HG03342 (cell line): ENCODE measurements at regions not wholly inside any gene's neighbourhood (a gene's known extent, or its start where the extent isn't known, plus 50 kb on each side); places are given as distances from the start of the nearest gene placed in this dataset.

ENCODE experiments used
- ATAC-seq: cut with Tn5 transposase; IDR thresholded peaks from one replicate; pipeline ENCODE4 v1.9.1; 2021; ENCODE audit warnings: mild to moderate bottlenecking, moderate library complexity; ENCODE audit not compliant: unreplicated experiment

DNA sequence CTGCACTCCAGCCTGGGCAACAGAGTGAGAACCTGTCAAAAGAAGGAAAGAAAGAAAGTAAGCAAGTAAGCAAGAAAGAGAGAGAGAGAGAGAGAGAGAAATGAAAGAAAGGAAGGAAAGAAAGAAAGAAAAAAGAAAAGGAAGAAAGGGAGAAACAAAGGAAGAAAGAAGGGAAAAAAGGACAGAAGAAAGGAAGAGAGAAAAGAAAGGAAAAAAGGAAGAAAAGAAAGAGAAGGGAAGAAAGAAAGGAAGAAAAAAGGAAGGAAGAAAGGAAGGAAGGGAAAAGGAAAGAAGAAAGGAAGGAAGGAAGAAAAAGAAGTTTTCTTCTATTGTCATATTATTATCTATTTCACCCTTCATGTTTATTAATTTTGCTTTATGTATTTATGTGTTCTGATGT lies 251.1 kb upstream of the CD180 start:
- ATAC-seq: no peak

- ATAC-seq: no peak
These were observed 241.6 kb upstream of the CD180 start for GRCh38 chr5:67437905-67438845.

GRCh38 chr5:67435032-67435431 lies 238.4 kb upstream of the CD180 start:
- ATAC-seq: no peak

DNA sequence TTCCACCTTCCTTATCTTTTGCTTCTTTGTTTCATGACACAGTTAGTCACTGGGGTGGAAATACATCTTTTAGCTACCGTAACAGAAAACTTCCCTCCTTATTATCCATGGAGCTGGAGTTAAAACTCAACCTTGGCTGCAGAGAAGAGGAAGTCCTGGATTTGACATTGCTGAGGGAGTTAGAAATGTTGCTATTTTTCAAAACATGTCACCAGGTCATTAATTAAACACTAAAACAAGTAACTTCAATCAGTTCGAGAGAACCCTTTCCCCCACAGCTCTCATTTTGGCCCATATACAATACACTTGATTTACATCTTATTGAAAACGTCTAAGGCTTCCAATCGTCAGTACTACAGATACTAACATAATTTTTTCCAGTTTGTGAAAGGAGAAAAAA lies 237.9 kb upstream of the CD180 start:
- no peak for ATAC-seq

GRCh38 chr5:67432606-67433005 lies 236.0 kb upstream of the CD180 start:
- ATAC-seq: no peak

DNA sequence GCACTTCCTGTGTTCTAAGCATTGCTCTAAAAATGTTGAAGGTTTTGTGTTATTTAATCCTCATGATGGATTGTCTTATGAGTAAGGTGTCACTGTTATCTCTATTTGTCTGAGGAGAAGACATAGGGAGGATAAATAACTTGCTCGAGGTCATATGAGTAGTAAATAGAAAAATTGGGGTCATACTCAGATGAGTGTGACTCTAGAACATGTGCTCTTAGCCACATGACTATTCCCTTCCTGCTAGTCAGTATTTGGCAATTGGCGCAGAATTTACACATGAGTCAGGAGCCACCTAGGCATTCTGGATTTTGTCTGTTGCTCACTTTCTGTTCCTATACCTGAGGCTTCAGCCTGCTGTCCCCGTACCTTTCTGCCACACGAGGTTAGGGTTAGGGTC lies 234.6 kb upstream of the CD180 start:
- no peak for ATAC-seq

GRCh38 chr5:67427850-67428298 lies 231.3 kb upstream of the CD180 start:
- no peak for ATAC-seq

DNA sequence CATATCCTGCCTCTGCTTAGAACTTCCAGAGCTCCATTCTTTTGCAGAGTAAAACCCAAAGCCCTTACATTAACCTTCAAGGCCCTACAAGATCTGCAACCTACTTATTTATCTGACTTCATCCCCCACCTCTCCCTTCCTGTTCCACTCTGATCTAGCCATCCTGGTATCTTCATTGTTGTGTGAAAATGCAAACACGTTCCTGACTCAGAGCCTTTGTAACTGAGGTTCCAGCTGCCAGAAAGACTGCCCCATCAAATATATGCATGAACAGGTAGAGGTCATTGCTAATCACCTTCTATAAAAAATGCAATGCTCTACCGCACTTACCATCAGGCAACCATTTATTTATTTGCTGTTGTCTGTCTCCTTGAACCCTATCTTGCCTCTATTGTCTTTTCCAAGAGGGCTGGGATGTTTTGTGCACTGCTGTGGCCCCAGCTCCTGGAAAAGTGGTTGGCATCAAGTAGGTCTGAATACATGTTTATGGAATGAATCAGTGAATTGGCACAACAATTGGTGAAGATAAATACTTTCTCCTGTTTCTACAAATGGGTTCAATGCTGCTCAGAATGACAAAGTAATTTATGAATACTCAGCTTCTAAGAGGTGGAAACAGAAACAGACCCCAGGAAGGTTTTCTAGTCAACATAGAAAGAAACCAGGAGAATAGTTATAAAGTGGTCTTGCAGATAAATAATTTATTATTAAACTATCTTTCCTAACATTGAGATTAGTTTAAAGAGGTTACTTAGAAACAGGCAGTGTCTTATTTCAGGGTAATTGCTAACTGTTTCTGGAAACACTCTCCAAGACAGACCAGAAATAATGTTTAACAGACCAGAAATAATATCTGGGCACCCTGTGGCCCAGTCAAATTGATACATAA lies 230.6 kb upstream of the CD180 start:
- no peak for ATAC-seq

DNA sequence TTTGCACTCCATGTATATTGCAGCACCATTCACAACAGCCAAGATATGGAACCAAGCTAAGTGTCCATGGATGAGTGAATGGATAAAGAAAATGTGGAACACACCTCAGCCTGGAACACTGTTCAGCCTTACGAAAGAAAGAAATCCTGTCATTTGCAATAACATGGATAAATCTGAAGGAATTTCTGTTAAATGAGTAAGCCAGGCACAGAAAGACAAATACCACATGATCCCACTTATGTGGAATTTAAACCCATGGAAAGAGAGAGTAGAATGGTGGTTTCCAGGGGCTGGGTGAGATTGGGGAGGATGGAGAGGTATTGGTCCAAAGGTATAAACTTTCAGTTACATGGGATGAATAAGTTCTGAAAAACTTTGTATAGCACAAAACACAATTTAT lies 228.9 kb upstream of the CD180 start:
- ATAC-seq: no peak

DNA sequence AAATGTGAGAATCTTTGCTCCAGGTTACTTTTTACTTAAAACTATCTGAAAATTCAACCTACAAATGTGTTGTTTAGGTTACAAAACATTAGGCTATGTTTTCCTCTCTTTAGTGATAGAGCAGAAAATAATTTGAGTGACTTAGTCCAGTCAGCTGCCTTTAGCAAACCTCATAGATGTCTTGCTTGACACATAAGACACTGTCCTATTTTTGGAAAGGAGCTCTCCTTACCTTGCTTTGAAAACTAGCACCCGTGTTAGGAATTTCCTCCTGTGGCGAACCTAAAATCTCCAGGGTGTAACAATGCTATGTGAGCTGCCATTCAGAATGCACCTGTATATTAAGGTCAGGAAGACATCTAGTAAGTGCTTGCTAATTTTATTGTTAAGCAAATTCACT lies 221.2 kb upstream of the CD180 start:
- no peak for ATAC-seq

DNA sequence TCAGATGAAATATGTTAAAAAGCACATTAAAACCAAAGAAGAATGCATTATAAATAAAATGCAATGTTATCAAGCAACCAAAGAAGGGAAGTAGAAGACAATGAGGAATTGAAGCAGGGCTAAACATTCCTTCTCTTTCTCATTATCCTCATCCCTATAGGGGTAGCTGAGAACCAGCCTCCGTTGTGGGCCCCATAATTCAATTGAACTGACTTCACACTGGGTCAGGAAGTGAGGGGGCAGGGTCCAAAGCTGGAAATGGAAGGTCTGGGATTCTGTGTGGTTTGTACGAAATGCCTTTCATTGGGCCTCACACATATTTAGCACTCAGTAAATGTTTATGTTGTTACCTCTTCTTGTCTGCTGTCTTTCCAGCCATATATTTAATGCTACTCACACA lies 220.4 kb upstream of the CD180 start:
- ATAC-seq: no peak

GRCh38 chr5:67416133-67416937 lies 219.7 kb upstream of the CD180 start:
- no peak for ATAC-seq

DNA sequence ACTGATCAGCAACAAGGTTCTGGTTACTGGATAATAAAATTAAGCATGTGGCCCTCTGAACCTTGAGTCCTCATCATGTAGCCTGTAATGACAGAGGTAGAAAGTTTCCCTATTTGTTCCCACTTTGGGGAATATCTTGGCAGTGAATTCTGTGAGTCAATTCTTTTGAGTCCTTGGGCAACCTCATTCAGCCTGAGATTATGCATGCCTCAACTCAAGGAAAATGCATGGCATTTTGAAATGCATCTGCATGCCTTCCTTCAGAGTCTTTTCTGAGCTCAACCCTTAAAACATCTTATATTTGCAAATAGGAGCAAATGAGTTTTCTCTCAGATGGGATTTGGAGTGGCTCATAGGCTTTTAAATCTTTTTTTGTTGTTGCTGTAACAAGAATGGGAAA lies 218.1 kb upstream of the CD180 start:
- no peak for ATAC-seq

- no peak for ATAC-seq
These were observed 217.1 kb upstream of the CD180 start for GRCh38 chr5:67413721-67414120.

DNA sequence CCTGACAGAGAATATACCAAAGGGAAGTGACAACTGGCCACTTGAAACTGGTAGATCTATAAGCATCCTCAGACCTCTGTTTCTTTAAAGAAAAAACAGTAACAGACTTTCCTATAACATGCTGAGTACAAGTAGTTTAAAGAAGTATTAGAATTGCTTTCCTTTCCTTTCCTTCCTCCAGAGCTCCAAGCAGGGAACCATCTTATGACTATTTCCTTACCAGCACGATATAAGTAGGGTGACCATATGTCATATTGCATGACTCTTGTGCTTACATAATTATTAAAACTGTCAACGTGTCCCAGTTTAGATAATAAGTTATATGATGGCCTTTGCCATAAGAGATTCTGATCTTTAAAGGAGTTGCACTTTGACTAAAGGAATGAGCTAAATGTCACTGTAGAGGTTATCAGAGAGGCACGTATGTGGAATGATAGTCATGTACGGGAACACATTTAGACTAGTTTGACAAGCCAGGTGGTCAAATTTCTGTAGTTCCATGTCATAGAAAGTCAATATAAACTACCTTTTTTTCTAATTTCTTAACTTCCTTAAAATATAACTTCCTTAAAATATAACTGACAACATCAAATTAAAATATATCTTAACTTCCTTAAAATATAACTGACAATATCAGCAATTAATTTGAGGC lies 212.7 kb upstream of the CD180 start:
- no peak for ATAC-seq

- no peak for ATAC-seq
These were observed 211.4 kb upstream of the CD180 start for GRCh38 chr5:67407979-67408378.

GRCh38 chr5:67405755-67406154 lies 209.2 kb upstream of the CD180 start:
- no peak for ATAC-seq

GRCh38 chr5:67405101-67405364 lies 208.4 kb upstream of the CD180 start:
- no peak for ATAC-seq

DNA sequence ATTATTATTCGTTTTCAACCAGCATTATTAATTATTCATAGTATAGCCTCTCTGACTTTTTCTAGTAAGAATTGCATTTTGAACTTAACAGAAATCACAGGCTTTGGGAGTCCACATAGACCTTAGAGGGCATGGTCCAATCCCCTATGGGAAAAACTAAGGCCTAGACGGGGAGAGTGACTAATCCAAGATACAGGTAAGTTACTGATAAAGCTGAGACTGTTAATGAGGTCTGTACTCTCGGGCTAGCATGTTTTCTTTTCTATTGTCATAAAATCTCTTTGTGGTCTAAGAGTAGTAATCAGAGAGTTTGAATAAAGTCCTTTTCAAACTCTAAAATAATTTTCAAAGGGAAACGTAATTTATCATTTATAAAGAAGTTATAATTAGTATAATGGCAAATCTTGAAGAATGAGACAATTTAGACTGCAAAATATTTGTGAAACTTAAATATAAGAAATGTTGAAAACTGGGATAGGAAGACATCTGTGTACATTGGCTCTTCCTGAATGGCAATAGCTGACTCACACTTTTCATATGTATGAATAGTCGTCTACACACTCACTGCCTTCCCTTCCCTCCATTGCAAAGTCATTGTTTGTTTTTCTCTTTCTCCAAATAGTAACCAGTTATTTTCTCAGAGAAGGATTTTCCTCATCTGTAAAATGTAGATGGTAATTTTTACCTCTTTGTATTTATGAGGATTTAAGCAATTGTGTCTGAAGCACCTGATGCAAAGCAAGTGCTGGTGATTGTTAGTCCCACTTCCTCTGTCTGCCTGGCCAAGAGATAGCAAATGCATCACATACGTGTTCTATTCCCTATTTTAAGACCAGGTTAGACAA lies 207.9 kb upstream of the CD180 start:
- no peak for ATAC-seq

DNA sequence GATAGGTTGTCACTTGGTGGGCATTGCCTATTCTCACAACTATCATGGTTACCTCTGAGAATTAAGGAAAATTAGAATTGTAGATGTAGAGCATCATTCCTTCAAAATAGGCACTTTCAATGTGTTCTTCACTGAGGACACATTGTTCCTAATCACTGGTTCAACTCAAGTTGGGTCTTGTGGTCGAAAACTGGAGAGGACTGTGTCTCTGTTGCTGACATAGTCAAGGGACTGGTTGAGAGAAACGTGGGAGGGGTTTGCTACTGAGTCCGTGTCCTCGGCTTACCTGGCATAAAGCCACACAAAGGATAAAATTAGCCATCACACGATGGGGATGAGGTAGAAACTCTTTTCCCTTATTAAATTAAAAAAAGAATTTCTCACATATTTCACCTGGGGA lies 205.9 kb upstream of the CD180 start:
- no peak for ATAC-seq
